ENCODE measurements at regions not wholly inside any gene's neighbourhood (a gene's known extent, or its start where the extent isn't known, plus 50 kb on each side); places are given as distances from the start of the nearest gene placed in this dataset.

- WGBS, result 1% methylated on average over 69 of the region's 70 CpGs
- Histone ChIP-seq H3K4me1 (replicated peaks) (peaks cover 3% of the 10 kb centered on the region), H3K27ac (peak overlapping the region; percentile 96 to 99), H3K9me3 (no peaks in the 10 kb centered on the region), H3K4me3 (peak overlapping the region; percentile 30 to 48), H3K36me3 (no peaks in the 10 kb centered on the region), H3K27me3 (replicated peaks; ENCODE audit: insufficient read depth) (no peaks in the 10 kb centered on the region)
- intact Hi-C loops (cut with DNase I), result loop anchor here (5.0 to 10.0 kb wide), 3 partner anchors 180 to 528 kb away; partner anchors contain the start of gene KL
- peak; percentile 98 for DNase-seq (ENCODE audit: low spot score)
- TF ChIP-seq POLR2A (IDR thresholded peaks at IDR 0.05) (peak; percentile 73), POLR2AphosphoS5 (IDR thresholded peaks at IDR 0.05) (peak; percentile 95)
- TF ChIP-seq, protein P1, sequence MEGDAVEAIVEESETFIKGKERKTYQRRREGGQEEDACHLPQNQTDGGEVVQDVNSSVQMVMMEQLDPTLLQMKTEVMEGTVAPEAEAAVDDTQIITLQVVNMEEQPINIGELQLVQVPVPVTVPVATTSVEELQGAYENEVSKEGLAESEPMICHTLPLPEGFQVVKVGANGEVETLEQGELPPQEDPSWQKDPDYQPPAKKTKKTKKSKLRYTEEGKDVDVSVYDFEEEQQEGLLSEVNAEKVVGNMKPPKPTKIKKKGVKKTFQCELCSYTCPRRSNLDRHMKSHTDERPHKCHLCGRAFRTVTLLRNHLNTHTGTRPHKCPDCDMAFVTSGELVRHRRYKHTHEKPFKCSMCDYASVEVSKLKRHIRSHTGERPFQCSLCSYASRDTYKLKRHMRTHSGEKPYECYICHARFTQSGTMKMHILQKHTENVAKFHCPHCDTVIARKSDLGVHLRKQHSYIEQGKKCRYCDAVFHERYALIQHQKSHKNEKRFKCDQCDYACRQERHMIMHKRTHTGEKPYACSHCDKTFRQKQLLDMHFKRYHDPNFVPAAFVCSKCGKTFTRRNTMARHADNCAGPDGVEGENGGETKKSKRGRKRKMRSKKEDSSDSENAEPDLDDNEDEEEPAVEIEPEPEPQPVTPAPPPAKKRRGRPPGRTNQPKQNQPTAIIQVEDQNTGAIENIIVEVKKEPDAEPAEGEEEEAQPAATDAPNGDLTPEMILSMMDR (IDR thresholded peaks at IDR 0.05), result peak; percentile 85 to 99 (median 98)
Observed at GRCh38 chr13:33542309-33543088, 256.9 kb upstream of the STARD13 start.

GRCh38 chr13:33543089-33543459, 257.5 kb upstream of the STARD13 start:
- Histone ChIP-seq H3K4me3 (peak overlapping the region; percentile 30 to 48), H3K36me3 (no peaks in the 10 kb centered on the region), H3K27me3 (replicated peaks; ENCODE audit: insufficient read depth) (no peaks in the 10 kb centered on the region), H3K27ac (peak overlapping the region; percentile 96 to 99), H3K9me3 (no peaks in the 10 kb centered on the region), H3K4me1 (replicated peaks) (peaks cover 3% of the 10 kb centered on the region)
- TF ChIP-seq POLR2A (IDR thresholded peaks at IDR 0.05), result no peak
- TF ChIP-seq, protein P1 (IDR thresholded peaks at IDR 0.05), result no peak
- no peak for TF ChIP-seq POLR2AphosphoS5 (IDR thresholded peaks at IDR 0.05)
- intact Hi-C loops (cut with DNase I), result loop anchor here (5.0 to 10.0 kb wide), 3 partner anchors 179 to 528 kb away; partner anchors contain the start of gene KL
- no peak for DNase-seq (ENCODE audit: low spot score)
- 3% methylated on average over 7 of the region's 7 CpGs for WGBS

DNA sequence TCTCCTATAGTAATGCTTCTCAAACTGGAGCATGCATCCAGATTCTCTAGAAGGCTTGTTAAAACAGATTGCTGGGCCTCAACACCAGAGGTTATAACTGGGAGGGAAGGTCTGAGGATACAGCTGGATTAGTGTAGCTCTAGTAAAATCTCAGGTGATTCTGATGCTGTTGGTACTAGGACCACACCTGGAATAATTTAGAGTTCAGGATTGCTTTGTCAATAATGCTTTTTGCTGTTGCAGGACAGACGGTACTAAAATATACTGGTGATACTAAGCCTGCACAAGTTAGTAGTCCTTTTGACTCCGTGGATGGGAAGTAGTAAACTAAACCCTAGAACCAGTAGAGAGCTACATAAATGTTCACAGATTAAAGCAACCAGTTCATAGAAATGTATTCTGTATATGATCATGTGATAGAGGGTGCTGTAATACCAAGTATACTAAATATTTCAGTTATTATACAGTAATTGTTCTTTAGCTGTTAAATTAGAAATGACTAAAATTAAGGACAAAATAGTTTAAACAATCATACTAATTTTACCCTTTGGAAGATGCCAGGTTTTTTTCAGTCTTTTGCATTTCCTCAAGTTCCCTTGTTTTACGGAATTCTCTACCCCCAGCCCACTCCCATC, 258.2 kb upstream of the STARD13 start:
- no peaks in the 10 kb centered on the region for H3K36me3 ChIP-seq
- H3K4me1 ChIP-seq (replicated peaks), result peaks cover 3% of the 10 kb centered on the region
- no peak for DNase-seq (ENCODE audit: low spot score)
- H3K9me3 ChIP-seq, result no peaks in the 10 kb centered on the region
- WGBS, result 38% methylated on average over 3 of the region's 3 CpGs
- no peak for TF ChIP-seq POLR2A (IDR thresholded peaks at IDR 0.05)
- TF ChIP-seq, protein P1 (IDR thresholded peaks at IDR 0.05), result peak in 1 of 4 experiments; percentile 6
- no peak for TF ChIP-seq POLR2AphosphoS5 (IDR thresholded peaks at IDR 0.05)
- intact Hi-C loops (cut with DNase I), result loop anchor here (5.0 to 10.0 kb wide), 3 partner anchors 179 to 529 kb away; partner anchors contain the start of gene KL
- no peaks in the 10 kb centered on the region for H3K27me3 ChIP-seq (replicated peaks; ENCODE audit: insufficient read depth)
- peak overlapping the region; percentile 96 to 99 for H3K27ac ChIP-seq
- no peak overlapping the region for H3K4me3 ChIP-seq

DNA sequence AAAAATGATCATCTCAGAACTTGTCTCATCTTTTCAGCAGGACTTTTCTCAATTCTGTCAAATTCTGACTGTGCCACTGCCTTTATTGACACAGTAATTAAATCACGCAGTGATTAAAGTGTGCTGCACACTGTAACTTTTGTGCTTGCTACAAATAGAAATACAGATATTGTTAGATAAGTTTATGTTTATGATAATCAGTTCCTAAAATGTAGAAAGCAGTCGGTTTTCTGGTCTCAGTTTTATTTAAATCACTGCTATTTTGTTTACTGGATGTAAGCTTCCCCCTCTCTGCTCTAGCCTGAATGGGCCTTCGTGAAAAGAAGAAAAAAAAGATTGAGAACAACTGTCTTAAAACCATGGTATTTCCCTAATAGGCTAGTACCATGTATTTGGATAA, 258.8 kb upstream of the STARD13 start:
- DNase-seq (ENCODE audit: low spot score), result no peak
- TF ChIP-seq, protein P1 (IDR thresholded peaks at IDR 0.05), result no peak
- no peak for TF ChIP-seq POLR2AphosphoS5 (IDR thresholded peaks at IDR 0.05)
- TF ChIP-seq POLR2A (IDR thresholded peaks at IDR 0.05), result no peak
- Histone ChIP-seq H3K9me3 (no peaks in the 10 kb centered on the region), H3K36me3 (no peaks in the 10 kb centered on the region), H3K4me1 (replicated peaks) (peaks cover 3% of the 10 kb centered on the region), H3K4me3 (no peak overlapping the region), H3K27ac (peak overlapping the region; percentile 96 to 99), H3K27me3 (replicated peaks; ENCODE audit: insufficient read depth) (no peaks in the 10 kb centered on the region)
- 44% methylated on average over 3 of the region's 3 CpGs for WGBS
- intact Hi-C loops (cut with DNase I), result loop anchor here (5.0 to 10.0 kb wide), 3 partner anchors 178 to 530 kb away; partner anchors contain the start of gene KL
